Loucy (cell line): ENCODE measurements at regions not wholly inside any gene's neighbourhood (a gene's known extent, or its start where the extent isn't known, plus 50 kb on each side); places are given as distances from the start of the nearest gene placed in this dataset.

ENCODE experiments used
- CTCF ChIP-seq: fragments of 200-600 bp; sonication (generic); conservative IDR thresholded peaks from 2 replicates; pipeline ENCODE4 v1.5.1; 2014; ENCODE audit warnings: mild to moderate bottlenecking, antibody characterized with exemption, low read length
- EZH2phosphoT487 ChIP-seq: fragments of 200-600 bp; IDR thresholded peaks from 2 replicates; pipeline ENCODE4 v1.6.1; 2018; ENCODE audit warnings: antibody characterized with exemption, mild to moderate bottlenecking, moderate library complexity, borderline replicate concordance

- TF ChIP-seq CTCF = no peak
- no peak for TF ChIP-seq EZH2phosphoT487
These were observed 571.0 kb downstream of the RNF144B start for GRCh38 chr6:18958146-18958545.
